ENCODE measurements at regions not wholly inside any gene's neighbourhood (a gene's known extent, or its start where the extent isn't known, plus 50 kb on each side); places are given as distances from the start of the nearest gene placed in this dataset.

- DNase-seq (ENCODE audit: low read depth), result no peak
- no peak for TF ChIP-seq CTCF (IDR thresholded peaks at IDR 0.05; ENCODE audit: insufficient read depth, low read depth, low read length)
- no peak overlapping the region for H3K4me3 ChIP-seq (ENCODE audit: low read depth, low read length)
These were observed 136.4 kb downstream of the LRRC30 start for GRCh38 chr18:7367336-7367735.

DNA sequence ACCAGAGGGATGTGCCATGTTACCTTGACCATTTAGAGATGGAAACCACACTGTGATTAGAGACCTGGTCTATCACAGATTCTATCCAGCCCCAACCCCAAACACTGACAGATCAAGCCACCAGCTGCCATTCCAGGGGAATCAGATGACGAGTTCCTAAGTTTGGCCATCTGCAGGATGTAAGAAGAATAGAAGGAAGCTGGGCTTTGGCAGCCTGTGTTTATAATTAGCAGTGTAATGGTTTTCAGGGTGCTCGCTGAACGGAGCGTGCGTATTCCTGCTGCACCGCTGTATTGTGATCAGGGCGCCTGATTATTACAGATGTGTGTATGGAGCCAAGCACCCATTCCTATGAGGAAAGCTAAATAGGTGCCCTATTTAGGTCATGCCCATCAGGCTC lies 138.1 kb downstream of the LRRC30 start:
- no peak for DNase-seq (ENCODE audit: low read depth)
- H3K4me3 ChIP-seq (ENCODE audit: low read depth, low read length), result no peak overlapping the region
- TF ChIP-seq CTCF (IDR thresholded peaks at IDR 0.05; ENCODE audit: insufficient read depth, low read depth, low read length), result no peak

DNA sequence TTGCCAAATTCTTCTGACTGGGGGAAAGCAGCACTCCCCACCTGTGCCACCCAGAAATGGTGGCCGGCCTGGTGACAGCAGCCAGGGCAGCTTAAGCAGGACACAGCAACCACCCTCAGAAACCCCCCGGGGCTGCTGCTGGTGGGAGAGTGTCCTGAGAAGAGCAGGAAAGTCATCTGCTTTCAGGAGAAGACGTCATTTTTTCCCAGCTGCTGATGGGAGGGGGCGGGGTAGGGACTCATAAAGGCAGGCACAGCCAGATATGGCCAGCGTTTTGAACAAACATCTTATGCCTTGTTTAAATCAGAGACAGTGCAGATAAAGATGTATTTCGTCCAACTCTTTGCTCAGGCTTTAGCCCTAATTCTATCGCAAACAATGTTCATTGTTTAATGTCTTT lies 139.5 kb downstream of the LRRC30 start:
- no peak for DNase-seq (ENCODE audit: low read depth)
- no peak overlapping the region for H3K4me3 ChIP-seq (ENCODE audit: low read depth, low read length)
- no peak for TF ChIP-seq CTCF (IDR thresholded peaks at IDR 0.05; ENCODE audit: insufficient read depth, low read depth, low read length)

DNA sequence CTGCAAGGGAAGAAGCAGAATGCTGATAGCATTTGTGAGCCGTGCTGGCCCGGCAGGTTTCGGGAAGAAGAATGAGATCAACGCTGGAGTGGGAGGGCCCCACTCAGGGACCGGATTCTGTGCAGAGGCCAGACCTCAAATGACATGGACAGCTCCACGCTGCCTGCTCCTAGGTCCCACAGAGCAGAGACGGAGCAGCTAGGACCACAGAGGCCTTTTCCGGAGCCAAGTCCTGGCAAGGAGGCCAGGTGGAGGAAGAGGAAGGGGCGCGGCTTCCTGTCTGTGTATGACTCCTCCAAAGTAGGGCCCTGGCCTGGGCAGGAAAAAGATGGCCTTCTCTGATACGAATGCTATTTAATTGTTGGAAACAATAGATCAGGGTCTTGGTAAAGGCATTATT lies 139.9 kb downstream of the LRRC30 start:
- no peak for TF ChIP-seq CTCF (IDR thresholded peaks at IDR 0.05; ENCODE audit: insufficient read depth, low read depth, low read length)

DNA sequence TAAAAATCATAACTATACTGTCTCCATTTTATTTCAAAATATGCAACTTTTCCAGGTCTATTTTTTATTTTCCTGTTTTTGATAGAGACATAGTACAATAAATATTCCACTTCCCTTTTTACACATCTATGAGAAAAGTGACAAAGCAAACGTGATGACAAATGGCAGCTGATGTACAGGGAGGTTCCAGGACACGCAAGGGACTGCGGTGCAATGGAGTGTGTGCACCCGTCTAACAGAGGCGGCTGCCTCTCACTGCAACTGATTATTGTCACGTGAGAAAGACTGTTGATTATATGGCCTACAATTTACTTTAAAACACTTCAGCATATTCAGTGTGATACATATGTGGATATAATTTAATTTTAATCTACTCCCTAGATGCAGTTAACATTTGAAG lies 142.6 kb downstream of the LRRC30 start:
- no peak for TF ChIP-seq CTCF (IDR thresholded peaks at IDR 0.05; ENCODE audit: insufficient read depth, low read depth, low read length)
- H3K4me3 ChIP-seq (ENCODE audit: low read depth, low read length), result no peak overlapping the region
- no peak for DNase-seq (ENCODE audit: low read depth)

More for the DNA sequence above, 139.9 kb downstream of the LRRC30 start:
- no peak overlapping the region for H3K4me3 ChIP-seq (ENCODE audit: low read depth, low read length)
- no peak for DNase-seq (ENCODE audit: low read depth)

GRCh38 chr18:7381307-7381706 lies 150.4 kb downstream of the LRRC30 start:
- DNase-seq (ENCODE audit: low read depth), result no peak
- TF ChIP-seq CTCF (IDR thresholded peaks at IDR 0.05; ENCODE audit: insufficient read depth, low read depth, low read length), result no peak
- no peak overlapping the region for H3K4me3 ChIP-seq (ENCODE audit: low read depth, low read length)

DNA sequence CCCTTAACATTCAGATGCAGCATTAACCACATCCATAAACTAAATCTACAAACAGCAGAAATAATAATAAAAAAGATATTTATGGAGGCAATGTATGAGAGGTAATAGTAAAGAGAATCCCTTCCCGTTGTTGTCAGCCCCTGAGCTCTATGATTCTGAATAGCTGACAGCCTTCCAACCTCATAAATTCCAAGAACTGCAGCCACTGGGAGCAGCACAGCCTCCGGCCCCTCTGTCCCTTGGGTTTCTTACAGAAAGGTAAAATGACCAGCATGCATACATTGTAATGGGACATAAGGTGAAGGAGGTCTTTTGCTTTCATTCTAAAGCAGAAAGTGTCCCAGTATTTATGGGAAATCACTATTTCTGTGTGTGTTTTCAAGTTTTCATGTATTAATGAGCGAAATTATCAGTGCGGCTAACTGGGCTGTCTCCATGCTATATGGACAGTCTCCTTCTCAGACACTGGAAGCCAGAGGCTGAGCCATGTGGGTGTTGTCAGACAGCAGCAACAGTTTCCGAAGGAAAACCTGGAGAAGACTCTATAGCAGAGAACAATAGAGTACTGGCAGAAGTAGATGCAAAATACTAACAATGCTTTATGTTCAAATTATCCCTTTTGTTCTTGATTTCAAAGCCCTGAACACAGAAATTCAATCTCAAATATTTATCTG lies 151.6 kb downstream of the LRRC30 start:
- TF ChIP-seq CTCF (IDR thresholded peaks at IDR 0.05; ENCODE audit: insufficient read depth, low read depth, low read length), result no peak
- no peak for DNase-seq (ENCODE audit: low read depth)

More for the DNA sequence above, 151.6 kb downstream of the LRRC30 start:
- H3K4me3 ChIP-seq (ENCODE audit: low read depth, low read length), result no peak overlapping the region

Data from fibroblast of villous mesenchyme (primary cell).